ENCODE measurements at regions not wholly inside any gene's neighbourhood (a gene's known extent, or its start where the extent isn't known, plus 50 kb on each side); places are given as distances from the start of the nearest gene placed in this dataset.

DNA sequence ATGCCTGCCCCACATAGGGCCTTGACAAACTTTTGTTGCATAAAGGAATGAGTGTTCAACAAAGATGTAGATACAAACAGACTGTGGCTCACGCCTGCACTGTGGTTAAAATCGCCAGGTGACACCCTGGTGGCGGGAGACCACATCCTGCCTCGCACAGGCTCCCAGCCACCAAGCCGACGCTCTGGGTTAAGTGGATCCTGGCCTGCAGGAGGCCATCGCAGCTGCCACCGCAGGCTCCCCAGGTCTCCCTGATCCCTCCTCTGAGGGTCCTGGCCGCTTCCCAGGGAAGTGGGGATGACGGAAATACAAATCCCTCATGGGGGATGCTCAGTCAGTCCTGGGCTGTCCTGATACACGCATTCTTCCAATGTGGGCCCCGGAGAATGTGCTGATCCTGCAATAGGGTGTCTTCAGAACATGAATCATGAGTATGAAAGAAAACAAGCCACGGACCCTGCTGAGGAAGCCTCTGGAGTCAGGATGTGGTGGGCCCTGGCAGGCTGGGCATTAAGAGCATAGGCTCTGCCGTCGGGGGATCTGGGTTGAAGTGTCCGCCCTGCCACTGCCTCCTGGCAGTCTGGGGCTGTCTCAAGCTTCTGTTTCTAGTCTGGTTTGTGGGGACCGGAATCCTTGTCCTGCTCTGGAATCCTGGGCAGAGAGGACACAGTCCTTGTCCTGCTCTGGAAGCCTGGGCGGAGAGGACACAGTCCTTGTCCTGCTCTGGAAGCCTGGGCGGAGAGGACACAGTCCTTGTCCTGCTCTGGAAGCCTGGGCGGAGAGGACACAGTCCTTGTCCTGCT lies 53.5 kb upstream of the BEGAIN start:
- TF ChIP-seq FOS (IDR thresholded peaks at IDR 0.05; ENCODE audit: borderline replicate concordance, insufficient read depth, low read length) (no peak), CTCF (IDR thresholded peaks at IDR 0.05; ENCODE audit: extremely low read depth in 1 of 2, insufficient read depth in 1 of 2, low read depth in 1 of 2, low read length in 2 of 2) (no peak)
